ENCODE measurements at regions not wholly inside any gene's neighbourhood (a gene's known extent, or its start where the extent isn't known, plus 50 kb on each side); places are given as distances from the start of the nearest gene placed in this dataset.

GRCh38 chr7:108736221-108736891 is 166.7 kb downstream of the DNAJB9 start:
- Histone ChIP-seq H3K27me3 (no peaks in the 10 kb centered on the region), H3K9me3 (no peaks in the 10 kb centered on the region), H3K4me3 (no peak overlapping the region), H3K27ac (no peak overlapping the region), H3K4me1 (no peaks in the 10 kb centered on the region), H3K36me3 (no peaks in the 10 kb centered on the region)
- DNase-seq: no peak
- TF ChIP-seq POLR2A (IDR thresholded peaks at IDR 0.05) (no peak), CTCF (IDR thresholded peaks at IDR 0.05) (no peak)
- intact Hi-C loops (cut with DNase I; ENCODE audit: low total_unique reads): no loop called here

GRCh38 chr7:108770981-108771745 is 201.5 kb downstream of the DNAJB9 start:
- intact Hi-C loops (cut with DNase I; ENCODE audit: low total_unique reads): no loop called here
- no peaks in the 10 kb centered on the region for H3K36me3 ChIP-seq
- DNase-seq: no peak
- H3K27me3 ChIP-seq: no peaks in the 10 kb centered on the region
- H3K4me3 ChIP-seq: no peak overlapping the region
- no peaks in the 10 kb centered on the region for H3K4me1 ChIP-seq
- no peak for TF ChIP-seq POLR2A (IDR thresholded peaks at IDR 0.05)
- TF ChIP-seq CTCF (IDR thresholded peaks at IDR 0.05): no peak
- H3K27ac ChIP-seq: no peak overlapping the region
- no peaks in the 10 kb centered on the region for H3K9me3 ChIP-seq

- TF ChIP-seq POLR2A (IDR thresholded peaks at IDR 0.05) (no peak), CTCF (IDR thresholded peaks at IDR 0.05) (no peak)
Measured at GRCh38 chr7:108771853-108772252, 202.2 kb downstream of the DNAJB9 start.

GRCh38 chr7:108777966-108778365 is 208.3 kb downstream of the DNAJB9 start:
- no peak overlapping the region for H3K4me3 ChIP-seq
- TF ChIP-seq POLR2A (IDR thresholded peaks at IDR 0.05) (no peak), CTCF (IDR thresholded peaks at IDR 0.05) (no peak)
- intact Hi-C loops (cut with DNase I; ENCODE audit: low total_unique reads): no loop called here
- no peaks in the 10 kb centered on the region for H3K9me3 ChIP-seq
- no peaks in the 10 kb centered on the region for H3K27me3 ChIP-seq
- H3K27ac ChIP-seq: no peak overlapping the region
- no peaks in the 10 kb centered on the region for H3K36me3 ChIP-seq
- H3K4me1 ChIP-seq: no peaks in the 10 kb centered on the region
- DNase-seq: no peak

More at GRCh38 chr7:108771853-108772252, 202.2 kb downstream of the DNAJB9 start:
- no peaks in the 10 kb centered on the region for H3K4me1 ChIP-seq
- intact Hi-C loops (cut with DNase I; ENCODE audit: low total_unique reads): no loop called here
- H3K36me3 ChIP-seq: no peaks in the 10 kb centered on the region
- no peak overlapping the region for H3K27ac ChIP-seq
- H3K4me3 ChIP-seq: no peak overlapping the region
- DNase-seq: no peak
- H3K9me3 ChIP-seq: no peaks in the 10 kb centered on the region
- no peaks in the 10 kb centered on the region for H3K27me3 ChIP-seq

- Histone ChIP-seq H3K4me3 (no peak overlapping the region), H3K27me3 (no peaks in the 10 kb centered on the region), H3K27ac (no peak overlapping the region), H3K9me3 (no peaks in the 10 kb centered on the region), H3K4me1 (no peaks in the 10 kb centered on the region), H3K36me3 (no peaks in the 10 kb centered on the region)
- DNase-seq: no peak
- intact Hi-C loops (cut with DNase I; ENCODE audit: low total_unique reads): no loop called here
- TF ChIP-seq POLR2A (IDR thresholded peaks at IDR 0.05) (no peak), CTCF (IDR thresholded peaks at IDR 0.05) (no peak)
Measured at GRCh38 chr7:108789451-108789850, 219.8 kb downstream of the DNAJB9 start.

Data from uterus (tissue), 3 donors.